Activated naive CD4-positive, alpha-beta T cell treated with anti-CD3 and anti-CD28 coated beads, Interleukin-2, amount 10 ng/mL, durations not matched to agents 7 days and 5 days (primary cell): ENCODE measurements at regions not wholly inside any gene's neighbourhood (a gene's known extent, or its start where the extent isn't known, plus 50 kb on each side); places are given as distances from the start of the nearest gene placed in this dataset.

ENCODE experiments used
- CTCF ChIA-PET: fragments of 350-600 bp; sonication (Branson Sonifier 250); formaldehyde crosslinking; loops from one replicate; lab custom pipeline; 2021; ENCODE audit warnings: antibody characterized with exemption; lab: Charles Lee
- DNase-seq: peaks from one replicate; pipeline ENCODE4 v3.0.0-alpha.2; 2020
- H3K27ac Mint-ChIP-seq: one replicate; pipeline ENCODE4 v1.8.0; 2021; ENCODE audit warnings: mild to moderate bottlenecking, moderate library complexity, mixed read lengths
- H3K27me3 Mint-ChIP-seq: one replicate; pipeline ENCODE4 v1.8.0; 2021; ENCODE audit warnings: mild to moderate bottlenecking, mixed read lengths
- H3K36me3 Mint-ChIP-seq: one replicate; pipeline ENCODE4 v1.8.0; 2021; ENCODE audit warnings: mixed read lengths
- H3K4me1 Mint-ChIP-seq: one replicate; pipeline ENCODE4 v1.8.0; 2021; ENCODE audit warnings: mixed read lengths
- H3K4me3 Mint-ChIP-seq: one replicate; pipeline ENCODE4 v1.8.0; 2021; ENCODE audit warnings: mild to moderate bottlenecking, moderate library complexity, mixed read lengths
- H3K9me3 Mint-ChIP-seq: one replicate; pipeline ENCODE4 v1.8.0; 2021; ENCODE audit warnings: mixed read lengths

GRCh38 chr5:8895062-8895461 is 650.8 kb downstream of the SEMA5A start:
- CTCF ChIA-PET: no interaction called here

GRCh38 chr5:8895599-8895998 is 650.3 kb downstream of the SEMA5A start:
- Mint-ChIP-seq H3K4me3 (no peak overlapping the region), H3K9me3 (peaks cover 7% of the 10 kb centered on the region), H3K4me1 (no peaks in the 10 kb centered on the region), H3K27me3 (no peaks in the 10 kb centered on the region), H3K27ac (no peak overlapping the region), H3K36me3 (no peaks in the 10 kb centered on the region)
- CTCF ChIA-PET: no interaction called here
- no peak for DNase-seq

More at GRCh38 chr5:8895062-8895461, 650.8 kb downstream of the SEMA5A start:
- H3K27me3 Mint-ChIP-seq: no peaks in the 10 kb centered on the region
- no peaks in the 10 kb centered on the region for H3K4me1 Mint-ChIP-seq
- H3K27ac Mint-ChIP-seq: no peak overlapping the region
- H3K9me3 Mint-ChIP-seq: peaks cover 7% of the 10 kb centered on the region
- H3K36me3 Mint-ChIP-seq: no peaks in the 10 kb centered on the region
- no peak overlapping the region for H3K4me3 Mint-ChIP-seq
- no peak for DNase-seq

GRCh38 chr5:8897316-8897715 is 648.6 kb downstream of the SEMA5A start:
- H3K4me1 Mint-ChIP-seq: no peaks in the 10 kb centered on the region
- H3K9me3 Mint-ChIP-seq: peaks cover 7% of the 10 kb centered on the region
- no peaks in the 10 kb centered on the region for H3K27me3 Mint-ChIP-seq
- no peak overlapping the region for H3K4me3 Mint-ChIP-seq
- H3K27ac Mint-ChIP-seq: no peak overlapping the region
- H3K36me3 Mint-ChIP-seq: no peaks in the 10 kb centered on the region
- CTCF ChIA-PET: no interaction called here
- no peak for DNase-seq

- H3K27ac Mint-ChIP-seq: no peak overlapping the region
- no peaks in the 10 kb centered on the region for H3K27me3 Mint-ChIP-seq
- no peak overlapping the region for H3K4me3 Mint-ChIP-seq
- CTCF ChIA-PET: no interaction called here
- peaks cover 5% of the 10 kb centered on the region for H3K9me3 Mint-ChIP-seq
- no peak for DNase-seq
- H3K4me1 Mint-ChIP-seq: no peaks in the 10 kb centered on the region
- H3K36me3 Mint-ChIP-seq: no peaks in the 10 kb centered on the region
Observed at GRCh38 chr5:8905021-8905420, 640.9 kb downstream of the SEMA5A start.

- no peaks in the 10 kb centered on the region for H3K36me3 Mint-ChIP-seq
- peaks cover 7% of the 10 kb centered on the region for H3K9me3 Mint-ChIP-seq
- no peaks in the 10 kb centered on the region for H3K27me3 Mint-ChIP-seq
- DNase-seq: no peak
- H3K4me1 Mint-ChIP-seq: no peaks in the 10 kb centered on the region
- CTCF ChIA-PET: no interaction called here
- H3K27ac Mint-ChIP-seq: no peak overlapping the region
- H3K4me3 Mint-ChIP-seq: no peak overlapping the region
Observed at GRCh38 chr5:8906303-8906967, 639.4 kb downstream of the SEMA5A start.

- Mint-ChIP-seq H3K27me3 (no peaks in the 10 kb centered on the region), H3K9me3 (peaks cover 8% of the 10 kb centered on the region), H3K4me1 (no peaks in the 10 kb centered on the region), H3K27ac (no peak overlapping the region), H3K36me3 (no peaks in the 10 kb centered on the region), H3K4me3 (no peak overlapping the region)
- DNase-seq: no peak
- CTCF ChIA-PET: interaction anchor here (1.4 to 1.6 kb wide), 2 partner anchors 8 to 18 kb away, joined by 3 to 4 read pairs; no protein-coding TSS in a partner anchor
Observed at GRCh38 chr5:8907168-8907868, 638.6 kb downstream of the SEMA5A start.

GRCh38 chr5:8908055-8908683 is 637.7 kb downstream of the SEMA5A start:
- Mint-ChIP-seq H3K36me3 (no peaks in the 10 kb centered on the region), H3K27ac (no peak overlapping the region), H3K4me3 (no peak overlapping the region), H3K9me3 (peaks cover 8% of the 10 kb centered on the region), H3K27me3 (no peaks in the 10 kb centered on the region), H3K4me1 (no peaks in the 10 kb centered on the region)
- DNase-seq: peak; percentile 27
- CTCF ChIA-PET: interaction anchor here (1.4 to 1.6 kb wide), 2 partner anchors 9 to 18 kb away, joined by 3 to 4 read pairs; no protein-coding TSS in a partner anchor

- Mint-ChIP-seq H3K36me3 (no peaks in the 10 kb centered on the region), H3K4me3 (no peak overlapping the region), H3K4me1 (no peaks in the 10 kb centered on the region), H3K27ac (no peak overlapping the region), H3K27me3 (no peaks in the 10 kb centered on the region), H3K9me3 (peaks cover 3% of the 10 kb centered on the region)
- CTCF ChIA-PET: no interaction called here
- no peak for DNase-seq
Observed at GRCh38 chr5:8912106-8912505, 633.8 kb downstream of the SEMA5A start.

GRCh38 chr5:8913522-8913921 is 632.4 kb downstream of the SEMA5A start:
- Mint-ChIP-seq H3K27me3 (no peaks in the 10 kb centered on the region), H3K4me1 (no peaks in the 10 kb centered on the region), H3K27ac (no peak overlapping the region), H3K36me3 (no peaks in the 10 kb centered on the region), H3K9me3 (peaks cover 3% of the 10 kb centered on the region), H3K4me3 (no peak overlapping the region)
- CTCF ChIA-PET: no interaction called here
- DNase-seq: no peak

GRCh38 chr5:8919096-8919495 is 626.8 kb downstream of the SEMA5A start:
- Mint-ChIP-seq H3K4me1 (no peaks in the 10 kb centered on the region), H3K9me3 (peaks cover 4% of the 10 kb centered on the region), H3K27ac (no peak overlapping the region), H3K36me3 (no peaks in the 10 kb centered on the region), H3K4me3 (no peak overlapping the region), H3K27me3 (no peaks in the 10 kb centered on the region)
- CTCF ChIA-PET: no interaction called here
- no peak for DNase-seq

GRCh38 chr5:8923526-8923925 is 622.3 kb downstream of the SEMA5A start:
- H3K4me1 Mint-ChIP-seq: no peaks in the 10 kb centered on the region
- H3K36me3 Mint-ChIP-seq: no peaks in the 10 kb centered on the region
- peaks cover 8% of the 10 kb centered on the region for H3K9me3 Mint-ChIP-seq
- DNase-seq: no peak
- H3K27ac Mint-ChIP-seq: no peak overlapping the region
- CTCF ChIA-PET: no interaction called here
- H3K27me3 Mint-ChIP-seq: no peaks in the 10 kb centered on the region
- no peak overlapping the region for H3K4me3 Mint-ChIP-seq

GRCh38 chr5:8924054-8924793 is 621.7 kb downstream of the SEMA5A start:
- Mint-ChIP-seq H3K36me3 (no peaks in the 10 kb centered on the region), H3K27ac (no peak overlapping the region), H3K4me3 (no peak overlapping the region), H3K27me3 (no peaks in the 10 kb centered on the region), H3K9me3 (peaks cover 9% of the 10 kb centered on the region), H3K4me1 (no peaks in the 10 kb centered on the region)
- CTCF ChIA-PET: no interaction called here
- no peak for DNase-seq

GRCh38 chr5:8930021-8930420 is 615.9 kb downstream of the SEMA5A start:
- CTCF ChIA-PET: no interaction called here
- Mint-ChIP-seq H3K9me3 (peaks cover 8% of the 10 kb centered on the region), H3K36me3 (no peaks in the 10 kb centered on the region), H3K27ac (no peak overlapping the region), H3K4me1 (no peaks in the 10 kb centered on the region), H3K4me3 (no peak overlapping the region), H3K27me3 (no peaks in the 10 kb centered on the region)
- DNase-seq: no peak

GRCh38 chr5:8934455-8934854 is 611.4 kb downstream of the SEMA5A start:
- Mint-ChIP-seq H3K9me3 (peaks cover 16% of the 10 kb centered on the region), H3K27me3 (no peaks in the 10 kb centered on the region), H3K36me3 (no peaks in the 10 kb centered on the region), H3K4me1 (no peaks in the 10 kb centered on the region), H3K4me3 (no peak overlapping the region), H3K27ac (no peak overlapping the region)
- CTCF ChIA-PET: no interaction called here
- DNase-seq: no peak
